A673 (cell line): ENCODE measurements at regions not wholly inside any gene's neighbourhood (a gene's known extent, or its start where the extent isn't known, plus 50 kb on each side); places are given as distances from the start of the nearest gene placed in this dataset.

Experiments used
- BruUV-seq: library from RNA; stranded (reverse); fragments of 400-500 nt; replicated peaks from 2 replicates; lab custom pipeline; 2021; lab: Mats Ljungman, UMichigan
- CTCF ChIA-PET: fragments of 300-600 bp; sonication (Branson Sonifier 250); formaldehyde crosslinking; loops from one replicate; lab custom pipeline; 2022; ENCODE audit warnings: antibody characterized with exemption; lab: Charles Lee
- POLR2A ChIA-PET: fragments of 300-600 bp; sonication (Branson Sonifier 250); formaldehyde crosslinking; loops from one replicate; lab custom pipeline; 2022; ENCODE audit warnings: antibody characterized with exemption; ENCODE audit not compliant: low non-redundant PET; lab: Charles Lee
- DNase-seq: peaks from one replicate; pipeline ENCODE4 v3.0.0-alpha.2; 2015; ENCODE audit warnings: low spot score
- H3K27ac ChIP-seq: fragments of 200-600 bp; sonication (generic); 2 replicates; pipeline ENCODE4 v1.5.1; 2016; ENCODE audit warnings: mixed run types, low read depth, mild to moderate bottlenecking, mixed read lengths, antibody characterized with exemption, low read length; ENCODE audit not compliant: poor library complexity, severe bottlenecking
- H3K27me3 ChIP-seq: fragments of 200-600 bp; sonication (generic); replicated peaks from 2 replicates; pipeline ENCODE4 v1.6.1; 2017; ENCODE audit warnings: mixed run types, low read depth, mild to moderate bottlenecking, mixed read lengths, antibody characterized with exemption, low read length; ENCODE audit not compliant: insufficient read depth, poor library complexity
- H3K36me3 ChIP-seq: fragments of 200-600 bp; sonication (generic); 2 replicates; pipeline ENCODE4 v1.6.1; 2016; ENCODE audit warnings: mixed run types, mild to moderate bottlenecking, mixed read lengths, antibody characterized with exemption, low read length; ENCODE audit not compliant: insufficient read depth, poor library complexity, severe bottlenecking
- H3K4me1 ChIP-seq: fragments of 200-600 bp; sonication (generic); 2 replicates; pipeline ENCODE4 v1.6.1; 2017; ENCODE audit warnings: mixed run types, mild to moderate bottlenecking, mixed read lengths, antibody characterized with exemption, low read length; ENCODE audit not compliant: insufficient read depth, poor library complexity, severe bottlenecking
- H3K4me3 ChIP-seq: fragments of 200-600 bp; sonication (generic); 2 replicates; pipeline ENCODE4 v1.5.1; 2016; ENCODE audit warnings: low read depth, mixed run types, mild to moderate bottlenecking, mixed read lengths, low read length; ENCODE audit not compliant: poor library complexity, severe bottlenecking
- H3K9me3 ChIP-seq: fragments of 200-600 bp; sonication (generic); 2 replicates; pipeline ENCODE4 v1.6.1; 2016; ENCODE audit warnings: mixed run types, low read depth, mild to moderate bottlenecking, mixed read lengths, antibody characterized with exemption, low read length; ENCODE audit not compliant: poor library complexity, severe bottlenecking
- EZH2 ChIP-seq: fragments of 200-600 bp; sonication (generic); IDR thresholded peaks from 2 replicates; pipeline ENCODE4 v1.6.1; 2017; ENCODE audit warnings: borderline replicate concordance, low read depth, mild to moderate bottlenecking, mixed read lengths, antibody characterized with exemption, low read length; ENCODE audit not compliant: poor library complexity, severe bottlenecking
- intact Hi-C: fragments of 100-400 bp; cut with micrococcal nuclease; formaldehyde crosslinking; loops from one replicate; pipeline ENCODE4 v1.10.0; 2022; ENCODE audit not compliant: unreplicated experiment
- TF ChIP-seq, protein P1 (sequence below): fragments of 300-800, 200-600 bp; sonication (generic); conservative IDR thresholded peaks from 2 replicates; pipeline ENCODE4 v1.5.1; 2017; ENCODE audit warnings: low read depth, mild to moderate bottlenecking, antibody characterized with exemption, low read length, moderate library complexity, mixed read lengths

DNA sequence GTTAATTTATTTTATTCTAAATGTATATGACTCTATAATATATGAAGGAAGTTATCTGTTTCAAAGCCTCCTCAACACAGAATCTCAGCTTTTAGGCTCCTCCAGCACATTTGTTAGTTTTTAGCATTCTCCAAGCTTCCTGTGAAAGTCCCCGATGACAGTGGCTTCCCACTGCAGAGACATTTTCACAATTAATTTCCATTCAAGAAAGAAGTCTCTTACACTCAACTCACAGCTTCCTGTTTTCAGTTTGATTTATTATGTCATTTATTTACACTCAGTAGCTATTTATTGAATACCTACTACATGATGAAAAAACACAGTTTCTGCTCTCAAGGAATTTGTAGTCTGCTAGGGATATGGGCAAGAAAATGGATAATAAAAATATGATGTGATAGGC, 2228.2 kb upstream of the WWC1 start:
- no peaks in the 10 kb centered on the region for H3K27me3 ChIP-seq
- CTCF ChIA-PET: no interaction called here
- POLR2A ChIA-PET: no interaction called here

DNA sequence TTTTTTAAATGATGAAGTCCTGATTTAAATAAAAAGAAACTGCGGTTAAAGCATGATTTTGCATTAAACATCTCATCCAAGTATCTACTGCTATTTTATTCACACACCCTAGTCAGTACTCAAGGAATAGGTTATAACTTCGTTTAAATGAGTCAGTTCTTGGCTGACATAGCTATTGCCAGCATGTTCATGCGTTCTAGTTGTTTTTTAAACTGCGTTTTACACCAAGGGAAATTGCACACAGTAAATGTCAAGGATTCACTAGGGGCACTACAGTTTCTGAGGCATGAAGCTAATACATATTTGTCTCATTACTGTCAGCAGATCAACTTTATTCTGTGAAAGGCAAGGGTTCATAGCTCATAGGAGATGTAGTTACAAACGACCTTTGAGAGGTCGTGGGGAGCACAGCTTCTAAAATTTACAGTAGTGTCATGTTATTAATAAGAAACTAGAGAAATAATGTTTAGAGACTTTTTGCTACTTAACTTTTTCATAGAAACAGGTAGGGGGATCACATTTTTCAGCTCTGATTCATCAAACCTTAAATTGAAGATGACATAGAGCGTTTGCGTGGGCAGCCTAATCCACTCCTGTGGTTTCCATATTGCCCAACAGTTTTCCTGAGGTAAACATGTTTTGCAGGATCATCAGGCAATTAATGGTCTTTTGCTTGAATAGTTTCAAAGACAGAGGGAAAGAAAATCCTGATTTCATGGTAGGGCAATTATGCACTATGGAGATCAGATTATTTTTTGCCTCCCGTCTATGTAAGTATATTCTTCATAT, 2222.7 kb upstream of the WWC1 start:
- Histone ChIP-seq H3K36me3 (no peaks in the 10 kb centered on the region), H3K4me1 (no peaks in the 10 kb centered on the region), H3K27ac (no peak overlapping the region), H3K27me3 (no peaks in the 10 kb centered on the region), H3K9me3 (no peaks in the 10 kb centered on the region), H3K4me3 (no peak overlapping the region)
- TF ChIP-seq, protein P1, sequence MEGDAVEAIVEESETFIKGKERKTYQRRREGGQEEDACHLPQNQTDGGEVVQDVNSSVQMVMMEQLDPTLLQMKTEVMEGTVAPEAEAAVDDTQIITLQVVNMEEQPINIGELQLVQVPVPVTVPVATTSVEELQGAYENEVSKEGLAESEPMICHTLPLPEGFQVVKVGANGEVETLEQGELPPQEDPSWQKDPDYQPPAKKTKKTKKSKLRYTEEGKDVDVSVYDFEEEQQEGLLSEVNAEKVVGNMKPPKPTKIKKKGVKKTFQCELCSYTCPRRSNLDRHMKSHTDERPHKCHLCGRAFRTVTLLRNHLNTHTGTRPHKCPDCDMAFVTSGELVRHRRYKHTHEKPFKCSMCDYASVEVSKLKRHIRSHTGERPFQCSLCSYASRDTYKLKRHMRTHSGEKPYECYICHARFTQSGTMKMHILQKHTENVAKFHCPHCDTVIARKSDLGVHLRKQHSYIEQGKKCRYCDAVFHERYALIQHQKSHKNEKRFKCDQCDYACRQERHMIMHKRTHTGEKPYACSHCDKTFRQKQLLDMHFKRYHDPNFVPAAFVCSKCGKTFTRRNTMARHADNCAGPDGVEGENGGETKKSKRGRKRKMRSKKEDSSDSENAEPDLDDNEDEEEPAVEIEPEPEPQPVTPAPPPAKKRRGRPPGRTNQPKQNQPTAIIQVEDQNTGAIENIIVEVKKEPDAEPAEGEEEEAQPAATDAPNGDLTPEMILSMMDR: no peak
- TF ChIP-seq EZH2: no peak
- ChIA-PET POLR2A (no interaction called here), CTCF (no interaction called here)
- intact Hi-C loops: no loop called here
- BruUV-seq: no TSS peak
- DNase-seq: peak; percentile 10

More for the DNA sequence above, 2228.2 kb upstream of the WWC1 start:
- no peak overlapping the region for H3K27ac ChIP-seq
- H3K4me3 ChIP-seq: no peak overlapping the region
- no peaks in the 10 kb centered on the region for H3K4me1 ChIP-seq
- DNase-seq: no peak
- no peaks in the 10 kb centered on the region for H3K9me3 ChIP-seq
- TF ChIP-seq EZH2: no peak
- TF ChIP-seq, protein P1: no peak
- intact Hi-C loops: no loop called here
- BruUV-seq: no TSS peak
- H3K36me3 ChIP-seq: no peaks in the 10 kb centered on the region

DNA sequence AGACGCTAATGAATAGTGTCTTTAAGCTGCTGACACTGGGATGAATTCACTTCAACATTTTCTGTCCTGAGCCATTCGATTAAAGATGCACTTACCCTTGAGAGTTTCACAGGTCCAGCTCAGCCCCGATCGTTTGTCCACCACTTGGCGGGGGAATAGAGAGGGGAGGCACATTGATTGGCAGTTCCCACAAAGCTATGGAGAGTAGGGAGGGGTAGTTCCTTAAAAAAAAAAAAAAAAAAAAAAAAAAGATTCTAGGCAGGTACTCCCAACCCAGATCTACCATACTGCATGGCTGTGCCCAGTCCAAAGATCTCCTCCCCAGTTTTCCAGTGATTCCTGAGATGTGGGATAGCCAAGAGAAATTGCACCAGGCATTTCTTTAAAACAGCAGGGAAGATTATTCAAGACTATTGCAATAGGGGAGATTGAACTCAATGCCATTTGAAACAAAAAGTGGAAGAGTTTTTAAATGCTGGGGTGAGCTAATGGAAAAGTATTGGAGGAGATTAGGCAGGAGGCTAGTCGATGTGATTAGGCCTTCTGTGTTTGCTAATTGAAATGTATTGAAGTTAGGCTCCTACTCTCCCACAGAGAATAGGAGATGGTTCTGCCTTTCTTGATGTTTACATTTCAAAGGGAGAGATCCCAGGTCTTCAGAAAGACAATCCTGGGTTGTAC, 2217.4 kb upstream of the WWC1 start:
- POLR2A ChIA-PET: no interaction called here
- H3K9me3 ChIP-seq: no peaks in the 10 kb centered on the region
- H3K4me3 ChIP-seq: no peak overlapping the region
- CTCF ChIA-PET: no interaction called here
- H3K36me3 ChIP-seq: no peaks in the 10 kb centered on the region
- intact Hi-C loops: no loop called here
- peaks cover 8% of the 10 kb centered on the region for H3K4me1 ChIP-seq
- BruUV-seq: no TSS peak
- no peak for DNase-seq
- TF ChIP-seq, protein P1: no peak
- TF ChIP-seq EZH2: no peak
- no peaks in the 10 kb centered on the region for H3K27me3 ChIP-seq
- no peak overlapping the region for H3K27ac ChIP-seq
